WTC11 (cell line): ENCODE measurements at regions not wholly inside any gene's neighbourhood (a gene's known extent, or its start where the extent isn't known, plus 50 kb on each side); places are given as distances from the start of the nearest gene placed in this dataset.

Experiments
- ATAC-seq: fragments of 200-7000 bp; cut with Tn5 transposase; 2 replicates; pipeline ENCODE4 v1.10.0; 2021; ENCODE audit warnings: mild to moderate bottlenecking, moderate library complexity
- CTCF ChIA-PET: fragments of 300-600 bp; sonication (Branson Sonifier 250); formaldehyde crosslinking; loops from one replicate; lab custom pipeline; 2021; ENCODE audit warnings: antibody characterized with exemption; lab: Charles Lee
- POLR2A ChIA-PET: fragments of 350-600 bp; sonication (Branson Sonifier 250); formaldehyde crosslinking; loops from one replicate; lab custom pipeline; 2021; ENCODE audit warnings: antibody characterized with exemption; lab: Charles Lee
- DNase-seq: peaks from one replicate; pipeline ENCODE4 v3.0.0; 2021; ENCODE audit warnings: low spot score
- H3K27ac Mint-ChIP-seq: 2 replicates; pipeline ENCODE4 v1.8.0; 2021; ENCODE audit warnings: mixed read lengths
- H3K27me3 Mint-ChIP-seq: 2 replicates; pipeline ENCODE4 v1.8.0; 2021; ENCODE audit warnings: low read depth, mild to moderate bottlenecking, moderate library complexity, mixed read lengths
- H3K36me3 Mint-ChIP-seq: 2 replicates; pipeline ENCODE4 v1.8.0; 2021; ENCODE audit warnings: mixed read lengths
- H3K4me1 Mint-ChIP-seq: 2 replicates; pipeline ENCODE4 v1.8.0; 2022; ENCODE audit warnings: mixed read lengths
- H3K4me3 Mint-ChIP-seq: 2 replicates; pipeline ENCODE4 v1.8.0; 2021; ENCODE audit warnings: mild to moderate bottlenecking, moderate library complexity, mixed read lengths
- H3K9me3 Mint-ChIP-seq: 2 replicates; pipeline ENCODE4 v1.8.0; 2021; ENCODE audit warnings: mixed read lengths
- ATF3 ChIP-seq: sonication (generic); formaldehyde crosslinking; conservative IDR thresholded peaks from 2 replicates; pipeline ENCODE4 v1.8.1; 2022; ENCODE audit warnings: mild to moderate bottlenecking, missing genetic modification reagents
- CREM ChIP-seq: sonication (generic); formaldehyde crosslinking; IDR thresholded peaks from 2 replicates; pipeline ENCODE4 v1.8.1; 2022; ENCODE audit warnings: mild to moderate bottlenecking, missing genetic modification reagents, moderate library complexity
- ESRRA ChIP-seq: sonication (generic); formaldehyde crosslinking; IDR thresholded peaks from 2 replicates; pipeline ENCODE4 v1.8.1; 2022; ENCODE audit warnings: mild to moderate bottlenecking, missing genetic modification reagents, borderline replicate concordance
- FOXK1 ChIP-seq: sonication (generic); formaldehyde crosslinking; IDR thresholded peaks from 2 replicates; pipeline ENCODE4 v1.8.0; 2022; ENCODE audit warnings: mild to moderate bottlenecking, moderate library complexity, missing genetic modification reagents
- JUN ChIP-seq: sonication (generic); formaldehyde crosslinking; IDR thresholded peaks from 2 replicates; pipeline ENCODE4 v1.8.0; 2023; ENCODE audit warnings: mild to moderate bottlenecking, missing genetic modification reagents
- MXD4 ChIP-seq: fragments of 250-450 bp; sonication (Bioruptor Pico); IDR thresholded peaks from 2 replicates; pipeline ENCODE4 v1.8.0; 2021; ENCODE audit warnings: mild to moderate bottlenecking, moderate library complexity, borderline replicate concordance
- NFATC4 ChIP-seq: fragments of 250-450 bp; sonication (Bioruptor Pico); IDR thresholded peaks from 2 replicates; pipeline ENCODE4 v1.9.0; 2021; ENCODE audit warnings: mild to moderate bottlenecking
- NFE2L1 ChIP-seq: sonication (generic); formaldehyde crosslinking; IDR thresholded peaks from 2 replicates; pipeline ENCODE4 v1.8.1; 2023; ENCODE audit warnings: missing genetic modification reagents
- NFYB ChIP-seq: sonication (generic); formaldehyde crosslinking; conservative IDR thresholded peaks from 2 replicates; pipeline ENCODE4 v1.8.0; 2022; ENCODE audit warnings: low read depth, missing genetic modification reagents
- PRRX2 ChIP-seq: fragments of 250-450 bp; sonication (Bioruptor Pico); IDR thresholded peaks from 2 replicates; pipeline ENCODE4 v1.8.0; 2021; ENCODE audit warnings: mild to moderate bottlenecking
- RORB ChIP-seq: fragments of 250-450 bp; sonication (Bioruptor Pico); IDR thresholded peaks from 2 replicates; pipeline ENCODE4 v1.9.0; 2021; ENCODE audit warnings: mild to moderate bottlenecking
- SMAD3 ChIP-seq: sonication (generic); formaldehyde crosslinking; IDR thresholded peaks from 2 replicates; pipeline ENCODE4 v1.8.0; 2022; ENCODE audit warnings: missing genetic modification reagents, mild to moderate bottlenecking, borderline replicate concordance
- SMAD4 ChIP-seq: sonication (generic); formaldehyde crosslinking; IDR thresholded peaks from 2 replicates; pipeline ENCODE4 v1.8.0; 2022; ENCODE audit warnings: mild to moderate bottlenecking, missing genetic modification reagents
- SP1 ChIP-seq: sonication (generic); formaldehyde crosslinking; conservative IDR thresholded peaks from 2 replicates; pipeline ENCODE4 v1.8.1; 2022; ENCODE audit warnings: missing genetic modification reagents
- TCF7 ChIP-seq: sonication (generic); formaldehyde crosslinking; IDR thresholded peaks from 2 replicates; pipeline ENCODE4 v1.8.0; 2022; ENCODE audit warnings: mild to moderate bottlenecking, low read depth, missing genetic modification reagents, moderate library complexity
- TEAD4 ChIP-seq: sonication (generic); formaldehyde crosslinking; IDR thresholded peaks from 2 replicates; pipeline ENCODE4 v1.8.0; 2022; ENCODE audit warnings: mild to moderate bottlenecking, missing genetic modification reagents
- ZNF232 ChIP-seq: sonication (generic); formaldehyde crosslinking; IDR thresholded peaks from 2 replicates; pipeline ENCODE4 v1.8.0; 2022; ENCODE audit warnings: mild to moderate bottlenecking, missing genetic modification reagents
- ZNF317 ChIP-seq: sonication (generic); formaldehyde crosslinking; IDR thresholded peaks from 2 replicates; pipeline ENCODE4 v1.8.1; 2023; ENCODE audit warnings: low read depth, mild to moderate bottlenecking, moderate library complexity, missing genetic modification reagents, borderline replicate concordance
- ZNF425 ChIP-seq: fragments of 250-450 bp; sonication (Bioruptor Pico); conservative IDR thresholded peaks from 2 replicates; pipeline ENCODE4 v1.9.0; 2021; ENCODE audit warnings: mild to moderate bottlenecking
- ZNF532 ChIP-seq: fragments of 250-450 bp; sonication (Bioruptor Pico); IDR thresholded peaks from 2 replicates; pipeline ENCODE4 v1.9.0; 2021; ENCODE audit warnings: mild to moderate bottlenecking, borderline replicate concordance
- TF ChIP-seq, protein P1 (sequence below): sonication (generic); formaldehyde crosslinking; IDR thresholded peaks from 2 replicates; pipeline ENCODE4 v1.8.1; 2022; ENCODE audit warnings: low read depth, mild to moderate bottlenecking, moderate library complexity, missing genetic modification reagents, borderline replicate concordance
- TF ChIP-seq, protein P2 (sequence below): sonication (generic); formaldehyde crosslinking; IDR thresholded peaks from 2 replicates; pipeline ENCODE4 v1.8.1; 2022; ENCODE audit warnings: mild to moderate bottlenecking, moderate library complexity, missing genetic modification reagents

- Mint-ChIP-seq H3K4me1 (0 out of 2 replicates have a peak, but pooled peaks cover 3% of the 10 kb centered on the region), H3K9me3 (no peaks in the 10 kb centered on the region), H3K36me3 (no peaks in the 10 kb centered on the region), H3K27me3 (peaks cover 9% of the 10 kb centered on the region), H3K27ac (no peak overlapping the region), H3K4me3 (no peak overlapping the region)
- CTCF ChIA-PET: no interaction called here
- POLR2A ChIA-PET: no interaction called here
- TF ChIP-seq ESRRA (CRISPR knock-in tag): no peak
- no peak for TF ChIP-seq CREM (CRISPR knock-in tag)
- no peak for TF ChIP-seq FOXK1 (CRISPR knock-in tag)
- no peak for TF ChIP-seq SP1
- no peak for TF ChIP-seq PRRX2 (CRISPR knock-in tag)
- no peak for TF ChIP-seq ATF3
- TF ChIP-seq SMAD3 (CRISPR knock-in tag): no peak
- TF ChIP-seq ZNF532 (CRISPR knock-in tag): no peak
- no peak for TF ChIP-seq TCF7 (CRISPR knock-in tag)
- TF ChIP-seq, protein P1, sequence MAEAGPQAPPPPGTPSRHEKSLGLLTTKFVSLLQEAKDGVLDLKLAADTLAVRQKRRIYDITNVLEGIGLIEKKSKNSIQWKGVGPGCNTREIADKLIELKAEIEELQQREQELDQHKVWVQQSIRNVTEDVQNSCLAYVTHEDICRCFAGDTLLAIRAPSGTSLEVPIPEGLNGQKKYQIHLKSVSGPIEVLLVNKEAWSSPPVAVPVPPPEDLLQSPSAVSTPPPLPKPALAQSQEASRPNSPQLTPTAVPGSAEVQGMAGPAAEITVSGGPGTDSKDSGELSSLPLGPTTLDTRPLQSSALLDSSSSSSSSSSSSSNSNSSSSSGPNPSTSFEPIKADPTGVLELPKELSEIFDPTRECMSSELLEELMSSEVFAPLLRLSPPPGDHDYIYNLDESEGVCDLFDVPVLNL: no peak
- TF ChIP-seq, protein P2, sequence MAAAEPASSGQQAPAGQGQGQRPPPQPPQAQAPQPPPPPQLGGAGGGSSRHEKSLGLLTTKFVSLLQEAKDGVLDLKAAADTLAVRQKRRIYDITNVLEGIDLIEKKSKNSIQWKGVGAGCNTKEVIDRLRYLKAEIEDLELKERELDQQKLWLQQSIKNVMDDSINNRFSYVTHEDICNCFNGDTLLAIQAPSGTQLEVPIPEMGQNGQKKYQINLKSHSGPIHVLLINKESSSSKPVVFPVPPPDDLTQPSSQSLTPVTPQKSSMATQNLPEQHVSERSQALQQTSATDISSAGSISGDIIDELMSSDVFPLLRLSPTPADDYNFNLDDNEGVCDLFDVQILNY (CRISPR knock-in tag): no peak
- TF ChIP-seq ZNF425 (CRISPR knock-in tag): no peak
- no peak for TF ChIP-seq NFE2L1
- no peak for TF ChIP-seq JUN (CRISPR knock-in tag)
- TF ChIP-seq ZNF232 (CRISPR knock-in tag): no peak
- TF ChIP-seq RORB (CRISPR knock-in tag): no peak
- ATAC-seq: no peak
- DNase-seq: no peak
Measured at GRCh38 chr9:21688108-21689102, 114.0 kb upstream of the MTAP start.

GRCh38 chr9:21689854-21690253 is 112.6 kb upstream of the MTAP start:
- CTCF ChIA-PET: no interaction called here
- no peaks in the 10 kb centered on the region for H3K9me3 Mint-ChIP-seq
- peaks cover 13% of the 10 kb centered on the region for H3K27me3 Mint-ChIP-seq
- TF ChIP-seq MXD4 (CRISPR knock-in tag) (no peak), NFYB (no peak), ZNF317 (CRISPR knock-in tag) (no peak), SMAD4 (CRISPR knock-in tag) (no peak), TEAD4 (no peak), NFATC4 (no peak)
- TF ChIP-seq, protein P2 (CRISPR knock-in tag): no peak
- DNase-seq (no peak), ATAC-seq (no peak)
- no peak overlapping the region for H3K27ac Mint-ChIP-seq
- no peak overlapping the region for H3K4me3 Mint-ChIP-seq
- H3K4me1 Mint-ChIP-seq: 0 out of 2 replicates have a peak, but pooled peaks cover 3% of the 10 kb centered on the region
- H3K36me3 Mint-ChIP-seq: no peaks in the 10 kb centered on the region
- POLR2A ChIA-PET: interaction anchor here (1.1 kb wide), 1 partner anchor 16 kb away, joined by 8 read pairs; no protein-coding TSS in a partner anchor
